ENCODE measurements at regions not wholly inside any gene's neighbourhood (a gene's known extent, or its start where the extent isn't known, plus 50 kb on each side); places are given as distances from the start of the nearest gene placed in this dataset.

- no peak for DNase-seq
- Mint-ChIP-seq H3K27ac (no peak overlapping the region), H3K4me1 (ENCODE audit: low read depth) (no peaks in the 10 kb centered on the region), H3K4me3 (no peak overlapping the region), H3K36me3 (ENCODE audit: low read depth) (no peaks in the 10 kb centered on the region), H3K27me3 (ENCODE audit: low read depth) (no peaks in the 10 kb centered on the region), H3K9me3 (ENCODE audit: insufficient read depth) (no peaks in the 10 kb centered on the region)
- ChIA-PET POLR2A (no interaction called here), CTCF (no interaction called here)
- no peak for ATAC-seq
Measured at GRCh38 chr3:72332036-72332435, 516.2 kb downstream of the SHQ1 start.

GRCh38 chr3:72331076-72331475 is 517.2 kb downstream of the SHQ1 start:
- ChIA-PET CTCF (no interaction called here), POLR2A (no interaction called here)
- no peak for DNase-seq
- Mint-ChIP-seq H3K4me1 (ENCODE audit: low read depth) (no peaks in the 10 kb centered on the region), H3K27ac (no peak overlapping the region), H3K36me3 (ENCODE audit: low read depth) (no peaks in the 10 kb centered on the region), H3K9me3 (ENCODE audit: insufficient read depth) (no peaks in the 10 kb centered on the region), H3K4me3 (no peak overlapping the region), H3K27me3 (ENCODE audit: low read depth) (no peaks in the 10 kb centered on the region)
- no peak for ATAC-seq

GRCh38 chr3:72329354-72329753 is 518.9 kb downstream of the SHQ1 start:
- Mint-ChIP-seq H3K27me3 (ENCODE audit: low read depth) (no peaks in the 10 kb centered on the region), H3K4me1 (ENCODE audit: low read depth) (no peaks in the 10 kb centered on the region), H3K9me3 (ENCODE audit: insufficient read depth) (no peaks in the 10 kb centered on the region), H3K27ac (no peak overlapping the region), H3K36me3 (ENCODE audit: low read depth) (no peaks in the 10 kb centered on the region), H3K4me3 (no peak overlapping the region)
- POLR2A ChIA-PET = interaction anchor here (0.6 kb wide), 1 partner anchor 409 kb away, joined by 4 read pairs; no protein-coding TSS in a partner anchor
- no peak for DNase-seq
- no peak for ATAC-seq
- CTCF ChIA-PET = no interaction called here

DNA sequence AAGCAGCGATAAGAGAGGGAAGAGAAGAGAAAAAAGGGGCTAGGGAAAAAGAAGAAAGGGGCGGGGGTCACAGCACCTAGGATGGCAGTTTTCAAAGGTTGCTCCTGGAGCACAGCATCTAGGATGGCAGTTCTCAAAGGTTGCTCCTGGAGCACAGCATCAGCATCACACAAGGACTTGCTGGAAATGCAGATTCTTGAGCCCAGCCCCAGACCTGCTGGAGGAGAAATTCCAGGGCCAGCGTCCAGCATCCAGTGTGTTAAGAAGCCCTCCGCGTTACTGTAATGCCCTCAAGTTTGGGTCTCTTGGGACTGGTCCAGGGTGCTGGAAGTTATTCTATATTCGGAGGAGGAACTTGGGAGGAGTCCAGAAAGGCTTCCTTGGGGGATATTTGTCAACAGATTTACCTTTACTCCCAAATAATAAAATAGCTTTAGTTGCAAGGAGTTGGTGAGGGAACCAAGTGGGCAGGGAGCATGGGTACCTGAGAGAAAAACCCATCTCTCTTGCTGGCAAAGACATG is 519.4 kb downstream of the SHQ1 start:
- Mint-ChIP-seq H3K27ac (no peak overlapping the region), H3K9me3 (ENCODE audit: insufficient read depth) (no peaks in the 10 kb centered on the region), H3K4me3 (no peak overlapping the region), H3K4me1 (ENCODE audit: low read depth) (no peaks in the 10 kb centered on the region), H3K36me3 (ENCODE audit: low read depth) (no peaks in the 10 kb centered on the region), H3K27me3 (ENCODE audit: low read depth) (no peaks in the 10 kb centered on the region)
- no peak for DNase-seq
- ChIA-PET CTCF (no interaction called here), POLR2A (no interaction called here)
- no peak for ATAC-seq

GRCh38 chr3:72327008-72327407 is 521.2 kb downstream of the SHQ1 start:
- no peak for ATAC-seq
- CTCF ChIA-PET = no interaction called here
- no peak for DNase-seq
- Mint-ChIP-seq H3K9me3 (ENCODE audit: insufficient read depth) (no peaks in the 10 kb centered on the region), H3K36me3 (ENCODE audit: low read depth) (no peaks in the 10 kb centered on the region), H3K4me3 (no peak overlapping the region), H3K27ac (no peak overlapping the region), H3K27me3 (ENCODE audit: low read depth) (no peaks in the 10 kb centered on the region), H3K4me1 (ENCODE audit: low read depth) (no peaks in the 10 kb centered on the region)
- POLR2A ChIA-PET = no interaction called here

GRCh38 chr3:72324253-72324811 is 523.9 kb downstream of the SHQ1 start:
- Mint-ChIP-seq H3K27me3 (ENCODE audit: low read depth) (no peaks in the 10 kb centered on the region), H3K4me1 (ENCODE audit: low read depth) (no peaks in the 10 kb centered on the region), H3K4me3 (no peak overlapping the region), H3K27ac (no peak overlapping the region), H3K9me3 (ENCODE audit: insufficient read depth) (no peaks in the 10 kb centered on the region), H3K36me3 (ENCODE audit: low read depth) (no peaks in the 10 kb centered on the region)
- DNase-seq (no peak), ATAC-seq (no peak)
- POLR2A ChIA-PET = no interaction called here
- CTCF ChIA-PET = no interaction called here

DNA sequence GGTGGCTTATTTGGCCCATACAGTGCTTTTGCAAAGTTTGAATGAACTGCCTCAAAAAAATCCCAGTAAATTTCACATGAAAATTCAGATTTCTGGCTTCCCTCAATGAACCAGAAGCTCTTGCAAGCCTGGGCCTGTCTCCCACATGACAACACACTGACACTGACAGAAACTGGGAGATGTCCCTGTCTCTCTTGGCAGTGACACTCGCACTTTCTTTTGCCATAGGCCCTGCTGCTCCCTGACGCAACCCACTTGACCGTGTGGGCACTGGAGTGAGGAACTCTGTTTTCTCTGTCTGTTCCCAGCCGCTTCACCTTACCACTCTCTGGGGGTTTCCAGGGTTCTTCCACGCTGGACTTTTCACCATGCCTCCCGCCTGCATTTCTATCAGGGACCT is 524.5 kb downstream of the SHQ1 start:
- no peaks in the 10 kb centered on the region for H3K36me3 Mint-ChIP-seq (ENCODE audit: low read depth)
- DNase-seq (no peak), ATAC-seq (no peak)
- no peak overlapping the region for H3K27ac Mint-ChIP-seq
- CTCF ChIA-PET = no interaction called here
- no peaks in the 10 kb centered on the region for H3K27me3 Mint-ChIP-seq (ENCODE audit: low read depth)
- no peaks in the 10 kb centered on the region for H3K9me3 Mint-ChIP-seq (ENCODE audit: insufficient read depth)
- POLR2A ChIA-PET = no interaction called here
- H3K4me1 Mint-ChIP-seq (ENCODE audit: low read depth) = no peaks in the 10 kb centered on the region
- H3K4me3 Mint-ChIP-seq = no peak overlapping the region

DNA sequence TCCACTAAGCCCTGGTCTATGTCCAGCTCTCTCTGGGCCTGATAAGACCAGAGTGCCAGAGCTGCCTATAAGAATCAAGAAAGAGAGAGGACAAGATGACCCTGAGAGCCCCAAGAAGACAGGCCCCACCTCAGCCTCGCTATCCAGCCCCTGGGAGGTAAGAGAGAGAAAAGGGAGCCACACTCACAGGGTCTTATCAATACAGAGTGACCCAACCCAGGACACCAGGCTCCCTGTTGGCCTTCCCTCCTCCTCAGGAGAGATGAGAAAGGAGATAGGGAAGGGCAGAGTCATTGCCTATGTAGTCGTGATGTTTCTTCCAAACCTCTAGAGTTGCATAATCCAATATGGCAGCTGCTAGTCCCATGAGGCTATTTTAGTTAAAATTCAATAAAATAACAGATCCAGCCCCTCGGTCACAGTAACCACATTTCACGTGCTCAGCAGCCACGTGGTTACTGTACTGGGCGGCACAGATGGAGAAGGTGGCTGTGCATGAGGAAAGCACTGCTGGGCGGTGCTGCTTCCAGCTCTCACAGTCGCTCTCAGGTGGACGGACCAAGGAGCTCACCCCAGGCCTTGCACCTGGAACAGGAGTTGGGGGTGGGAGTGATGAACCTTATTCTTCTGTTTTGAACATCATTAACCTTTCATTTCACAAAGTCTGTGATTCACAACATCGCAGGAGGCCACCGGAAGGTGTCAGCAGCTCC is 525.8 kb downstream of the SHQ1 start:
- POLR2A ChIA-PET = interaction anchor here (0.6 kb wide), 1 partner anchor 83 kb away, joined by 3 read pairs; no protein-coding TSS in a partner anchor
- ATAC-seq (no peak), DNase-seq (no peak)
- no peaks in the 10 kb centered on the region for H3K4me1 Mint-ChIP-seq (ENCODE audit: low read depth)
- no peaks in the 10 kb centered on the region for H3K27me3 Mint-ChIP-seq (ENCODE audit: low read depth)
- no peaks in the 10 kb centered on the region for H3K36me3 Mint-ChIP-seq (ENCODE audit: low read depth)
- no peak overlapping the region for H3K27ac Mint-ChIP-seq
- no peak overlapping the region for H3K4me3 Mint-ChIP-seq
- H3K9me3 Mint-ChIP-seq (ENCODE audit: insufficient read depth) = no peaks in the 10 kb centered on the region
- CTCF ChIA-PET = no interaction called here

- ChIA-PET CTCF (no interaction called here), POLR2A (no interaction called here)
- H3K27me3 Mint-ChIP-seq (ENCODE audit: low read depth) = no peaks in the 10 kb centered on the region
Measured at GRCh38 chr3:72320955-72321303, 527.3 kb downstream of the SHQ1 start.

DNA sequence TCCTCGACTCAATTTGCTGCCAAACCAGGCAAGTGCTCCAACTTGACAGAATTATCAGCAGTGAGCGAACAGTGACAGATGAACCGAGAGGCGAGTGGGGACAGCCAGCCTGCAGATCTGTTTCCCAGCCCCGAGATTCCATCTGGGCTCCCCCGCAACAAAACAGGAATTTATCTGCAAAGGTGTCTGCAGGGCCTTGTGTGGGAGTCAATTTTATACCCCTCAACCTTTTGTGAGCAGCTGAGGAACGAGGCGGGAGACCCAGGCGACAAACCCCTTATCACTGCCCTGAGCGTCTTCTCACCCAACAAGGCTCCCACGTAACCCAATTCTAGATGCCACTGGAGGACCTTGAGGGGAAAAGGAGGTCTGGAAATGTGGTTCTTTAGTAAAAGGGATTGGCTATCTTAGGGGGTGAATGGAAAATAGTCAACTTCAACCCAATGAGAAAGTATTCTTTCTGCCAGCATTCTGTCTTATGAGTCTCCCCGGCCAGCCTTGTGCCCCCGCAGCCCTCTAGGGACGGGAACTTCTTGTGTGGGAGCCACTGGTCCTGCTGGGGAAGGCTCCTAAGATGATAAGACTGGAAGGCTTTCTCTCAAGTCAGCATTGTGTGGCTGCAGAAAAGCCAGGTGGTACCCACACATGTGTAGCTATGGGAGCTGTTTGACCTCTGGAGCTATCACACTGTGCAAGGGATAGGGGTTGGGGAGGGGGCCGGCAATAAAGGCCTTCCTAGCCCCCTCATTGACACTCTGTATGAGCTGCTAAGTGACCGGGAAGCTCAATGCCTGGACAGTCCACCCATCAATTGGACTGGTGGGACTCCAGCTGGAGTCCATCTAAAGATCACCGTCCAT is 527.9 kb downstream of the SHQ1 start:
- H3K27me3 Mint-ChIP-seq (ENCODE audit: low read depth) = no peaks in the 10 kb centered on the region
- no peak overlapping the region for H3K27ac Mint-ChIP-seq
- ChIA-PET CTCF (no interaction called here), POLR2A (no interaction called here)
- DNase-seq = no peak
- no peaks in the 10 kb centered on the region for H3K4me1 Mint-ChIP-seq (ENCODE audit: low read depth)
- no peaks in the 10 kb centered on the region for H3K9me3 Mint-ChIP-seq (ENCODE audit: insufficient read depth)
- H3K4me3 Mint-ChIP-seq = no peak overlapping the region
- ATAC-seq = no peak
- no peaks in the 10 kb centered on the region for H3K36me3 Mint-ChIP-seq (ENCODE audit: low read depth)

More at GRCh38 chr3:72320955-72321303, 527.3 kb downstream of the SHQ1 start:
- Mint-ChIP-seq H3K4me1 (ENCODE audit: low read depth) (no peaks in the 10 kb centered on the region), H3K9me3 (ENCODE audit: insufficient read depth) (no peaks in the 10 kb centered on the region), H3K27ac (no peak overlapping the region), H3K36me3 (ENCODE audit: low read depth) (no peaks in the 10 kb centered on the region), H3K4me3 (no peak overlapping the region)
- DNase-seq = no peak
- no peak for ATAC-seq

DNA sequence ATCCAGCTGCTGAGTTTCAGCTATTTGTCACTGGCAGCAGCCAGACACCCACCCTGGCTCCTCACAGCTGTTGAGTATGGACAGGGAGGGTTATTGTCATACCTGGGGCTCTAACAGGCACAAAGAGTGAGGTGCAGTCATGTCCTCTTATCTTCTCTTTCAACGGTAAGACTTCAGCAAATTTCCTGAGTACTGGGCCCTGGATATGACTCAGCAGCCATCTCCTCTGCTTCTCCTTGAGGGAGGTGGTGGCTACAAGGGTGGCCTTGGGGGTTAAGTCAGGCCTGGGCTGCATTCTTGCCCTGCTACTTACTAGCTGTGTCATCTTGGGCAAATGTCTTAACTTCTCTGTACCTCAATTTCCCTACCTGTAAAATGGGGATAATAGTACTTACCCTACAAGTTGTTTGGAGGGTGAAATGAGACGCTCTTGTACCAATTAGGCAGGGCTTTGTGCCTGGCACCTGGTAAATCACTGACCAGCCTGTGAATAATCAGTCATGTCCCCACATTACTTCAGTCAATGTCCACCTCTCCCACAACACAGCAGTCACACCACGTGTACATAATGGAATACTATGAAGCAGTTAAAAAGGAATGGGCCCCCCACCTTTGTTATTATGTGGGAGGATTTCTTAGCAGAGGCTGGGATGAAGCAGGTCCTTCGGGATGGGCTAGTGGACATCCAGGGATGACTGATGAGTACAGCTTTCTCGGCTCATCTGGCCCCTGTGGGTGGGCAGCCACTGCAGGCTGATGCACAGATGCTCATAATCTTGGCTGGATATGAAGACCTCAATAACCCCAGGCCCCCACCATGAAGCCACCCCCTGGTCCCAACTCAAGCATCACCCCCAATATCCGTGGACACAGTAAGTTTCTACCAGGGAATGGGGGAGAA is 528.8 kb downstream of the SHQ1 start:
- Mint-ChIP-seq H3K27ac (no peak overlapping the region), H3K4me3 (no peak overlapping the region), H3K4me1 (ENCODE audit: low read depth) (no peaks in the 10 kb centered on the region), H3K36me3 (ENCODE audit: low read depth) (no peaks in the 10 kb centered on the region), H3K27me3 (ENCODE audit: low read depth) (no peaks in the 10 kb centered on the region), H3K9me3 (ENCODE audit: insufficient read depth) (no peaks in the 10 kb centered on the region)
- POLR2A ChIA-PET = no interaction called here
- ATAC-seq (no peak), DNase-seq (no peak)
- CTCF ChIA-PET = no interaction called here

All from activated CD8-positive, alpha-beta T cell treated with anti-CD3 and anti-CD28 coated beads, Interleukin-2, amount 10 ng/mL, durations not matched to agents 7 days and 5 days (primary cell).